ENCODE measurements at regions not wholly inside any gene's neighbourhood (a gene's known extent, or its start where the extent isn't known, plus 50 kb on each side); places are given as distances from the start of the nearest gene placed in this dataset.
"Not testable (repeated sequence)": the region's sequence is repeated elsewhere in the genome, so short reads cannot be mapped to it uniquely, and the experiment has no call there.

GRCh38 chr3:174581558-174581957, 277.6 kb upstream of the NAALADL2 start:
- H3K27ac ChIP-seq, result no peak overlapping the region
- no peaks in the 10 kb centered on the region for H3K9me3 ChIP-seq
- intact Hi-C loops (cut with DNase I), result no loop called here
- no peaks in the 10 kb centered on the region for H3K27me3 ChIP-seq (ENCODE audit: low read depth)
- no peak overlapping the region for H3K4me3 ChIP-seq
- no peaks in the 10 kb centered on the region for H3K4me1 ChIP-seq
- ATAC-seq, result no peak
- TF ChIP-seq, protein P1, sequence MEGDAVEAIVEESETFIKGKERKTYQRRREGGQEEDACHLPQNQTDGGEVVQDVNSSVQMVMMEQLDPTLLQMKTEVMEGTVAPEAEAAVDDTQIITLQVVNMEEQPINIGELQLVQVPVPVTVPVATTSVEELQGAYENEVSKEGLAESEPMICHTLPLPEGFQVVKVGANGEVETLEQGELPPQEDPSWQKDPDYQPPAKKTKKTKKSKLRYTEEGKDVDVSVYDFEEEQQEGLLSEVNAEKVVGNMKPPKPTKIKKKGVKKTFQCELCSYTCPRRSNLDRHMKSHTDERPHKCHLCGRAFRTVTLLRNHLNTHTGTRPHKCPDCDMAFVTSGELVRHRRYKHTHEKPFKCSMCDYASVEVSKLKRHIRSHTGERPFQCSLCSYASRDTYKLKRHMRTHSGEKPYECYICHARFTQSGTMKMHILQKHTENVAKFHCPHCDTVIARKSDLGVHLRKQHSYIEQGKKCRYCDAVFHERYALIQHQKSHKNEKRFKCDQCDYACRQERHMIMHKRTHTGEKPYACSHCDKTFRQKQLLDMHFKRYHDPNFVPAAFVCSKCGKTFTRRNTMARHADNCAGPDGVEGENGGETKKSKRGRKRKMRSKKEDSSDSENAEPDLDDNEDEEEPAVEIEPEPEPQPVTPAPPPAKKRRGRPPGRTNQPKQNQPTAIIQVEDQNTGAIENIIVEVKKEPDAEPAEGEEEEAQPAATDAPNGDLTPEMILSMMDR (IDR thresholded peaks at IDR 0.05), result no peak
- H3K36me3 ChIP-seq, result no peaks in the 10 kb centered on the region
- no peak for DNase-seq

GRCh38 chr3:174583396-174583795, 275.7 kb upstream of the NAALADL2 start:
- intact Hi-C loops (cut with DNase I), result no loop called here
- DNase-seq (no peak), ATAC-seq (no peak)
- no peak overlapping the region for H3K4me3 ChIP-seq
- no peaks in the 10 kb centered on the region for H3K4me1 ChIP-seq
- H3K36me3 ChIP-seq, result no peaks in the 10 kb centered on the region
- no peaks in the 10 kb centered on the region for H3K27me3 ChIP-seq (ENCODE audit: low read depth)
- no peaks in the 10 kb centered on the region for H3K9me3 ChIP-seq
- TF ChIP-seq, protein P1 (IDR thresholded peaks at IDR 0.05), result no peak
- H3K27ac ChIP-seq, result no peak overlapping the region

- intact Hi-C loops (cut with DNase I); H3K27me3 ChIP-seq (ENCODE audit: low read depth); H3K9me3 ChIP-seq: not testable (repeated sequence)
Observed at GRCh38 chr3:174587137-174587536, 272.0 kb upstream of the NAALADL2 start.

DNA sequence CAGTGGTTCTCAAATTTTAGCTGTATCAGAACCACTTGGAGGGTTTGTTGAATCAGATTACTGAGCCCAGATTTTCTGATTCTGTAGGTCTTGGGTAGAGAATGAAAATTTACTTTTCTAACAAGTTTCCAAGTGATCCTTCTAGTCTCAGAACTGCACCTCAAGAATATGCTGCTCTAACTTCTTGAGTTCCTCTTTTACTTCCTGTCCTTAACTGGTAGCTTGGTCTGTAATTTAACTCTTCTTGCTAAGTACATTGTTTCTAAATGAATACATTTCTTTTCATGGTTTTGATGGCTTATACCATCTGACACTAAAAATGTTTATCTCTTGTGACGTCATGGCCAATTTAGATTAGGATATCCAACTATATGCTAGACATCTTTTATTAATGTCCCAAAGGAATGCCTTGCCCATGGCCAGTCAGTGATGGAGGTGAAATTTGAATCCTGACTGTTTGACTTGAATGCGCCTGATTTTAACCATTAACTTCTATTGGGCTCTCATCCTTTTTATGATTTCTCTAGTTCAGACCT, 262.6 kb upstream of the NAALADL2 start:
- intact Hi-C loops (cut with DNase I), result no loop called here
- Histone ChIP-seq H3K27me3 (ENCODE audit: low read depth) (no peaks in the 10 kb centered on the region), H3K36me3 (no peaks in the 10 kb centered on the region), H3K4me3 (no peak overlapping the region), H3K4me1 (no peaks in the 10 kb centered on the region), H3K9me3 (no peaks in the 10 kb centered on the region), H3K27ac (no peak overlapping the region)
- ATAC-seq (no peak), DNase-seq (no peak)
- TF ChIP-seq, protein P1 (IDR thresholded peaks at IDR 0.05), result no peak

More at GRCh38 chr3:174587137-174587536, 272.0 kb upstream of the NAALADL2 start:
- not testable (repeated sequence) for H3K4me3 ChIP-seq, H3K4me1 ChIP-seq, ATAC-seq, DNase-seq, H3K36me3 ChIP-seq, H3K27ac ChIP-seq

DNA sequence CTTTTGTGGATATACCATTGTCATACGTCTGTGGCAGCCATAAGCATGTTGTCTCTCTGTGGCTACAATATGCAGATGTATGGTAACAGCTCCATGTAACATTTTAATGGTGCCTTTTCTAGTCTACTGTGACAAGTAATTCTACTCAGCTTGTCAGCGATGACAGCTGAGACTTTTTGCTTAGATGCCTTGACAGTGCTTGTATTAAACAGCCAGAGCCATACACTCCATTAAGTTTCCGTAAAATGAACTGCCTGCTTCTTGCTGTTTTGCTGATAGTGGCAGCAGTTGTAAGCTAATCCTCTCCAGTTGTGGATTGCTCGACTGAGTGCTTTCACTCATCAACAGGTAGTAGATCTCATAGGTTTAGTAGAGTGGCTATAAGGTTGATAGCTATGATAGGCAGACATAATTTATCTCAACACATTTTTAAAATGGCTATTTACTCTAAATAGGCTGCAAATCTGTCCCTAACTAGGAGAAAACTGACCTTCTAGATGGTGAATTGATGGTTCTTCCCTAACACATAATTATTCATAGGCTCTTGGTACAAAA, 260.2 kb upstream of the NAALADL2 start:
- Histone ChIP-seq H3K27me3 (ENCODE audit: low read depth) (no peaks in the 10 kb centered on the region), H3K4me1 (no peaks in the 10 kb centered on the region), H3K9me3 (no peaks in the 10 kb centered on the region), H3K4me3 (no peak overlapping the region), H3K36me3 (no peaks in the 10 kb centered on the region), H3K27ac (no peak overlapping the region)
- TF ChIP-seq, protein P1 (IDR thresholded peaks at IDR 0.05), result no peak
- no peak for DNase-seq
- intact Hi-C loops (cut with DNase I), result no loop called here
- ATAC-seq, result no peak

GRCh38 chr3:174613173-174613572, 246.0 kb upstream of the NAALADL2 start:
- Histone ChIP-seq H3K4me1 (no peaks in the 10 kb centered on the region), H3K9me3 (no peaks in the 10 kb centered on the region), H3K36me3 (no peaks in the 10 kb centered on the region), H3K27me3 (ENCODE audit: low read depth) (no peaks in the 10 kb centered on the region), H3K27ac (no peak overlapping the region), H3K4me3 (no peak overlapping the region)
- DNase-seq (no peak), ATAC-seq (no peak)
- intact Hi-C loops (cut with DNase I), result no loop called here
- TF ChIP-seq, protein P1 (IDR thresholded peaks at IDR 0.05), result no peak

All from lower lobe of right lung (tissue), 2 donors.